ENCODE measurements at regions not wholly inside any gene's neighbourhood (a gene's known extent, or its start where the extent isn't known, plus 50 kb on each side); places are given as distances from the start of the nearest gene placed in this dataset.

DNA sequence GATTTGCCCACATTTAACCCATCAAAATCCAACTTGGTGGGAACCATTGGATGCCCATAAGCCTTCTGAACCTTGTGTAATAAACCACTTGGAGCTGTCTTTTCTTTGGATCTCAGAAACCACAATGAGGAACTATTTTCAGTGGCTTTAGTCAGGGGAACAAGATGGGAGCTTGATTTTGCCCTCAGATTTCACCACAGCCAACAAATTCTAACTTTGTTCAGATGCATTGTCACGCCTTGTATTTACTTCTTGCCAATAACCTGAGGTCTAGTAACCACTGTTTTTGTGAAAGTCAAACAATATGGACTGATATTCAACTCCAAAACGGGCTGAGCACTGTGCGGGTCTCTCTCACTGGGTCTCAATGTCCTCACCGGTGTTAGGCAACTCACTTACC is 508.2 kb downstream of the TNS1 start:
- no peak for DNase-seq (ENCODE audit: low read depth in 4 of 4, low spot score in 3 of 4)

DNA sequence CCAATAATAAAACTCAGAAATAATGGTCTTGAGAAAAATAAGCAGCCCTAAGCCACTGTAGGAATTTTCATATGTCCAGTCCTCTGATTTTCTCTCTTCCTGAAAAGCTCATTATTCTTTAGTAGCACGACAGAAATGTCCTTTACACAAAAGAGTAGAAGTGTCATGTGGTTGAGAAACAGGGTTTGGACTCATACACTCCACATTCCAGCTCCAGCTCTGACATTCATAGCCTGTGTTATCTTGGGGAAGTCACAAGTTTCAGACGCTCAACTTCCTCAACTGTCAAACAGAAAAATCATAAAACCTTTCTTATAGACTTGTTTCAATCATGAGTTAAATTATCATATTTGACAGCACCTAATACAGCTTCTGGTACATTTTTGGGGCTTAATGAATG is 511.5 kb downstream of the TNS1 start:
- DNase-seq (ENCODE audit: low read depth in 4 of 4, low spot score in 3 of 4): no peak

DNA sequence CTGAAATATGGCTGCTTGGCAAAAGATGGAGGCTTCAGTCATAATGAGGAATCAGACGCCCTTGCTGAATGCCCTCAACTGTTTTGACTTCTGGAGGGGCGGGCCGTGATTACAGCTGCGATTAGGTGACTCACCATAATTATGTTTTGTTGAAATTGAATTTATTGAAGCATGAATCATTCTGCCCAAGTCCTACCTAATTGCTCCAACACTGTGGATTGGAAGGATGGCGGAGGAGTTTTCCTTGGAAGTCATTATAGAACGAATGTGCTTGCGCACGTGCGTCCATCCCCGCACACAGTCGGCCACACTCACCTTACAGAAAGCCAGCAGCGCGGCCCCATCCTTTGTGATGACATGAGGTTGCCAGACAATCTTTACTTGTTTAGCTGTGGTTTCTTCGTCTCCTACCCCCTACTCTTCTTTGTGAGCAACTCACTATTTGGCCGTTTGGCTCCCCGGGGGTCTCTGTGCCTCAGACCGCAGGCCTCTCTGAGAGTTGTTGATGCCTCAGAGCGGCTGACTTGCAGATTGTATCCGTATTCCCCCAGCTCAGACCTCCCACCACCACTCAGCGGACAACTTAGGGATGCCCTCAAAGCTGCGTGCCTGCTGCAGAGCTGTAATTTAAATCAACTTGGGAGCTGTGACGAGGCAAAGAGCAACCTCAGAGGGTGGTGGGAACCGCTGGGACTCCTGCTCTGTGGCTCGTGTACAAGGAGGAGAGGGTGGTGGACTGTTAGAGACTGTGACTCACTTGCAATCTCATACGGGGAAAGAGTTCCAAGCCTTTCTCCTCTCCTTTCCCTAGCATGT is 513.4 kb downstream of the TNS1 start:
- DNase-seq (ENCODE audit: low read depth in 4 of 4, low spot score in 3 of 4): no peak

DNA sequence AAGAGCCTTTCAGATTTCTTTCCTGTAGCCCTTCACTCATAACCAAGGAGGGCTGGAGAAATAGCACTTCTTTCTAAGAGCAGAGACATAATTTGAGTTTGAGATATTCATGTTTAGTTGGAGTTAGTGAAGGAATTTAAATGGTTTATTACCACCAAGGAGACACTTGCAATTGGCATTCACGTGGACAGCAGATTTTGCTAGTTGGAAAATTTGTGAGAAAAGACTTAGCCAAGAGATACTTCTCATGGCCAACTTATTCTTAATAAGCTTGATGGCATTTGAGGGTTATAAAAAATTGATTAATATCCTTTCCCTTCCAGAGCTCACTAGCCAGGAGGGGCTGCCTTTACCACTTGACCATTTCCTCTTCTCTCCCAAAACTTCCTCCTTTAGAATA is 518.7 kb downstream of the TNS1 start:
- DNase-seq (ENCODE audit: low read depth in 4 of 4, low spot score in 3 of 4): no peak

DNA sequence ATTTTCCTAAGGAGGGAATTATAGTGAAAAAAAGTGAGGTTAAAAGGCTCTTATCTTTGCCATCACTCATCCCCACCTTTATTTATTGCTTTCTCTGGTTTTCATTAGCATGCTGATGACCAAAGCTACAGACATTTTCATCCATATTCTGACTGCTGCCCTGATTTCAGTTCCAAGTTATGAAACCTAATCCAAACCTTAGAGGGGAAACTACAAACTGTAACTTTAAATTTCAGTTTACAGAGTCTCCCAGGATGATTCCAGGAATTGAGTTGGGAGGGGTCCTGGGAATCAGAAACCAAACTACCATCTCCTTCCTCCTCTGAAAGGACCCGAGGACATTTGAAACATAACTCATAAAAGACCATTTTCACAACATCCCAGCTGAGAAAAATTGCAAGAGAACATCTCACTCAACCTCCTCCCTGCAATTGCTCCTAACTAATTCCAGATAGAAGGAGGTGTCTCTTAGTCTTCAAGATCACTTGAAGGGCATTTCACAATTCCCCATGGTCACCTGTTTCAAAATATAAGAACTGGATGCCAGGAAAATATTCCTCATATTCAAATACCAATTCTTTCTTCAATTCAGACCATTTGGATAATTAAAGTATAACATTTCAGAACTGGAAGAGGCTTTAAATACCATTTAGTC is 520.6 kb downstream of the TNS1 start:
- DNase-seq (ENCODE audit: low read depth in 4 of 4, low spot score in 3 of 4): no peak

DNA sequence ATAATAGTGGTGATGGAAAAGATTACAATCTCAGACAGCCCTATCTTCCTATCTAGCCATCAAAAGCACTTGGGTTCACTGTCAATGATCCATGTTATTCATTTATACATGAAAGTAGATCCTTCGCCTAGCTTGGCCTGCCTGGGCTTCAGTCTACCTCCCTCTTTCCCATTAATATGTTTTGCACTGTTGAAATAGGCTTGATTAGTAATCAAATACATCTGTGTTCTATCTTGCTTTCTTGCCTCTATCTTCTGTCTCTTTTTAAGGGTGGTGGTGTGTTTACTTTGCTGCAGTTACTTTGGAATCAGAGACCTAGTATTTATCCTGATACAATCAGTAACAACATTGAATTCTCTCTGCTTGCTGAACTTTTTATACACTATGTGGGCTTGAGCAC is 521.2 kb downstream of the TNS1 start:
- DNase-seq (ENCODE audit: low read depth in 4 of 4, low spot score in 3 of 4): no peak

DNA sequence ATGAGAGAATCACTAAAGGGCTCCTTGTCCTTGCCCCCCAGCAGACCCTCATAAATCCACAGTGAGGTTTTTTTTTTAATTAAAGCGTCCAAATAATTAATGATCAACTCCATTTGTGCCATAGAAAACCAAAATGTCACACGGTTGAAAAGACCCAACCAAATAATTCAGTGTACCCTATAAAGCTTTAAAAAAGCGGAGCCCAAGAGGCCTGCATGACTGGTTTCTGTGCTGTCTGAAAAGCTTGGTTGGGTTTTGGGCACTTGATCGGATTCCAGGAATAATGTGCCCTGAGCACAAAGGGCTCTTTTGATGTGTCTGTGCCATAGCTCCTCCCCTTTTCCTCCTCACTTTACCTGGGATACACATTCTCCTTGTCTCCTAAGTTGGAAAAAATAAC is 523.2 kb downstream of the TNS1 start:
- DNase-seq (ENCODE audit: low read depth in 4 of 4, low spot score in 3 of 4): no peak

DNA sequence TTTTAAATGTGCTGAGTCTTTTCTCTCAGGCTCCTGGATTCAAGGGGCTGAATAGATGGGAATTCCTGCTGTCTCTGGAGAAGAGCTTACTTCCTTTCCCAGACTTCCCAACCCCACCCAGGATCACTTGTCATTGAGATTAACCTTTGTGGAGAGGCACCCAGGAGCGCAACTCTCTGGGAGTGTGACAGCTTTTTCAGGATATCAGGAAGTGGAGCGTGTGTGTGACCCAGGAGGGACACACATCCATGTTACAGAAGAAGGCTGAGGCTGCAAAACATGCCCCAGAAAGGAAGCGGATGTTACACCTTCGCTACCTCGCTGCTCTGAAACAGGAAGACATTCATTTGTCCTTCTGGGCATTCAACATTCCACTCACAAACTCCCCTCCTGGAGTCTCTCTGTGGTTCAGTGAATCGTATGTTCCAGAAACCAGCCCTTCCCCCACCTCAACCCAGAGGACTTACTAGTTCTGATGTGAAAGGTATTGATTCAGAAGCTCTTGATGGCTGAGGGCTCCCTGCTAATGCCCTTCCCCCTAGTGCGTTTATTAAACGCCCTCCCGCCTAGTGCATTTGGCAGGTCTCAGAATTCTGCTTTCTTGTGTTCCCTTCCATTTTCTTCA is 523.9 kb downstream of the TNS1 start:
- DNase-seq (ENCODE audit: low read depth in 4 of 4, low spot score in 3 of 4): no peak

DNA sequence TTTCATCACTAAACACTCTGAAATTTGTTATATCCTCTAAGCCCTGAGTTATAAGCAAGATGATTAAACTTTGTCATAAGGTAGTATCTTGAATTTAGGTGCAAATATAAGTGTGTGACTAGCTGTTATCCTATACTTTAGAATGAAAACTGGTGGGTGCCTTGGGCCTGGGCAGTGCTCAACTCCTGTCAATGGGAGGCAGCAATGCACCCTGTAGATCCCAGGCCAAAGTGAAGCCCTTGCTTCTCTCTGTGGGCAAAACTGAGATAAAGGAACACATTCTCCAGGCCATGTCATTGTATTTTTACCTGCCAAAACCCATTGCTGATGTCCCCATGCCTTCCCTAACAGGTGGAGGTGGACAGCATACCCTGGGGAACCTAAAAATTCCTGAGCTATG is 525.2 kb downstream of the TNS1 start:
- no peak for DNase-seq (ENCODE audit: low read depth in 4 of 4, low spot score in 3 of 4)

DNA sequence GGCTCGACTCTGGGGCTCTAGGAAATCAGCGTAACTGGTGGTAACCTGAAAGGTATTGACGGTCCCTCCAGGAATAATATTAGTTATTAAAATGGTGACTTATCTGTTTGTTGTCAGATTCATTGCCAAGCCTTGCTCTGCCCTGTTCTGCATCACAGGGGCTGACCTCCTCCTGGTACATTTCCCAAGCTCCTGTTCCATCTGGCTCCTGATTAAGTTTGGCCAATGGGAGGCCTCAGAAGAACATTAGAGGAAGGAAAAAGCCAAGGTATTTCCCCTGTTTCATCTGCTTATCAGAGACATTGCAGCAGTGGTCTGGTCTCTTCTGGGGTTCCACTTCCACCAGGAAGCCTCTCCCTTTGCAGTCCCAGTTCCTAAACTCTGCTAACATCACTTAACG is 527.0 kb downstream of the TNS1 start:
- no peak for DNase-seq (ENCODE audit: low read depth in 4 of 4, low spot score in 3 of 4)

DNA sequence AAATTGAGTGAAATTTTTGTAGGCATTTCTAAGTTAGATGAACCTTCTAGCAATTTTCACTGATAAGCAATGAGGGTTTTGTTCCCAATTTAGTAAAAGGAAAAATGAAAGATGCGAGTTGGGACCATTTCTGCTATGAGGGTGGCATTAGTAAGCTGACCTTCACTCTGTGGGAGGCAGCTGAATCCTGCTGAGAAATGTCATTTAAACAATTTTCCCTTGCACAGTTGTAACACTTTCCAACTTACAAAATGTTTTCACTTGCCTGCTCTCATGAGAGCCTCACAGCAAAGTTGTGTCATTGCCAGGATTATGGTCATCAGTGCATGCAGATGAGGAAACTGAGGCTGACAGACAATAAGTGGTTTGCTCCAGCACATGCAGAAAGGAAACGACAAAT is 527.7 kb downstream of the TNS1 start:
- DNase-seq (ENCODE audit: low read depth in 4 of 4, low spot score in 3 of 4): no peak

DNA sequence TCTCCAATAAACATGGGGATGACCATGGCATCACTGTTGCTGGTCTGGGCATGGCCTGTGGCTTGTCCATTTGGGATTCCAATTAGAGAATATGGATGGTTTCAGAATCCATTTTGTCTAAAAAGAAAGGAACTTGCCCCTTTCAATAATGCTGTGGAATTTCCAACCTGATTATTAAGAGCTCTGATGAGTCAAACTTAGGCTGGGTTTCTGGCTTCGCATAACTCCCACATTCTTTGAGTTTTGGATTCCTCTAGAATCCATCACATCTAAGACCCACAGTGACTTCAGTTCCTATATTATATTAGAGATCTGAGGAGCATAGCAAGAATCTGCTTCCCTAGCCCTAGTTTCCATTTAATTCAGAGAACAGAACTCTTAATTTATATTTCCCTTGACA is 531.5 kb downstream of the TNS1 start:
- no peak for DNase-seq (ENCODE audit: low read depth in 4 of 4, low spot score in 3 of 4)

DNA sequence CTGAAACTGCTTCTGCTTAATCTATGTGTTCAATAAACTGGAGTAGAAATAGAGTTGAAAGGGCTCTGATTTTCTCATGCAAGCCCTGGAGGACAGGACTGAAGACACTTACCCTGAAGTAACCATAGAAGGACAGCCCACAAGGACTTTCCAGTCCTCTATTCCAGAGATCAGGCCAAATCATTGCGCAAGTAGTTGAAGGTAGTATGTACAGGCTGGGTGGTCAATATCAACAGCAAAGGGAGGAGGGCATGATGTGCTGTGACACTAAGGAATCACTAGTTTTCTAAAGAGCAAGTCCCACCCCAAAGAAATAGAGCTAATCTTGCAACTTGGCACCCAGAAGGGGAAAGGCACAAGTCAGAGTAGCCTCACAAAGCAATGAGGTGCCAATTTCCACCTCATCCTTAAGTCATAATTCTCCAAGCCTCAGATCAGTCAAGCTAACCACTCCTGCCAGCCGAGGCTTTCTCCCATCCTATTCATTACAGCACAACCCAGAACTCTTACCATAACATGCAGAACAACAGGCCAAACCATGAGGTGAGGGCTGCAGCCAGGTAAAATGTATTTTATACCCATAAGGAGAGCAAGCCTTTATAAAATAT is 533.5 kb downstream of the TNS1 start:
- no peak for DNase-seq (ENCODE audit: low read depth in 4 of 4, low spot score in 3 of 4)

DNA sequence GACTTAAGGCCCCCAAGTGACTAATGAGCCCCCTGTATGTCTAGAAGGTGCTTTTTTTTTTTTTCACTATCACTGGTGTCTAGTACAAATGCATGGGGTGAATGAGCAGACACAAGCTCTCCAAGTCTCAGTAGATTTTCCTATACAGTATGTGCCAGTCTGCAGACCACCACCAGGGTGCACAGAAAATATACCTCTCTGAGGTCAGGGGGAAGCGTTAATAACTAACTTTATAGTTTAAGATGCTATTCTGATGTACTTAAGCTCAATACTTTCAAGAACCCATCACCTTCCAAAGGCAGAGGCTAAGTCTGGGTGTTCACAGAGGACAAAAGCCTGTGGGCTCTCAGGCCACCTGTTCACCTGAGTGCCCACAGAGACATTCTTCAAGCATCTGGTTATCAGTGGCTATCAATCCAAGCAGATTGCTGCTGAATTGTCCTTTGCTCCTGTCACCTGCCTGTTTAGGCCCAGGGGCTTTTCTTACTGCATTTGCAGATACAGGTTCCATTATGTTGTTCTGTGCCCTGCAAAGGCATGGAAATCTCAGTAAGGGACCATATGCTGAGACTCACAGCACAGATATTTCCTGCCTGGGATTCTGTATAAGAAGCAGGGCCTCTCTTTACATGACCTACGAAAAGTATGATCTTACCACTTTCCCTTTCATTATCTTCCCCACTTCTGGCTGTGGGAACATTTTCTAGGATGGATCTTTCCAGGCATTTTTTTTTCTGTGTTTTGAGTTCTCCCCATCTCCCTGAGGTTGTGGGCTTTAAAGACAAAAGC is 534.6 kb downstream of the TNS1 start:
- no peak for DNase-seq (ENCODE audit: low read depth in 4 of 4, low spot score in 3 of 4)

DNA sequence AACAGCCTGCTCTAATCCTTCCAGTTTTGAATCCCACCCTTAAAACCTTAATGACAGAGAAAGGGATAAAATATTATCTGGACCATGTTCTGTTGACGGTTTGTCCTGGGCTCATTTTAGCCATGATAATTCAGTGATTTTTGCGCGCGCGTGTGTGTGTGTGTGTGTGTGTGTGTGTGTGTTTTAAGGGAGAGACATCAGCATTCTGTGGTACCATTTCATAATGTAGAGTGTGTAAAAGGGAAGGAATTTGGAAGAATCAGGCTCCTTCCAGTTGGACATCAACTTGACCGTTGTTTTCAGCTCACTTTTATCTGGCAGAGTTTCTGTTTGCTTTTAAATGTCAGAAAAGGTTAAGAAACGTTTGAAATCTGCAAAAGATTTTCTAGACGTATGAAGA is 535.5 kb downstream of the TNS1 start:
- DNase-seq (ENCODE audit: low read depth in 4 of 4, low spot score in 3 of 4): no peak

DNA sequence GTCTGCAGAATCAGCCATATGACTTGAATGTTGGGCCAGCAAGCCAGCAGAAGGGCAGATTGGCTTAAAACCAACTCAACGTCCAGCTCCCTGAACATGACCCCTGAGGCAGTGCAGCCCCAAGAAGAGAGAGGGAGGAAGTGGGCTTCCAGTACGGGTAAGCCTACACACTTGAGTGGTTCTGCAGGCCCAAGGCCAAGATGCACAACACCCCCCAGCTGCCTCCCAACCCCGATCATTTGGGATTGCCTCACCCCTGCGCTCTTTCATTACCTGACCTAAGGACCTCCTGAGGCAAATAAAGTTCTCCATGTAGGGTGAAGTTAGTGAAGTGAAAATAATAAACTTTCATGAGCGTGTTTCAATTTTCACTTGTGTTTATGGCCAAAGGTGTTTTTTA is 536.0 kb downstream of the TNS1 start:
- no peak for DNase-seq (ENCODE audit: low read depth in 4 of 4, low spot score in 3 of 4)

DNA sequence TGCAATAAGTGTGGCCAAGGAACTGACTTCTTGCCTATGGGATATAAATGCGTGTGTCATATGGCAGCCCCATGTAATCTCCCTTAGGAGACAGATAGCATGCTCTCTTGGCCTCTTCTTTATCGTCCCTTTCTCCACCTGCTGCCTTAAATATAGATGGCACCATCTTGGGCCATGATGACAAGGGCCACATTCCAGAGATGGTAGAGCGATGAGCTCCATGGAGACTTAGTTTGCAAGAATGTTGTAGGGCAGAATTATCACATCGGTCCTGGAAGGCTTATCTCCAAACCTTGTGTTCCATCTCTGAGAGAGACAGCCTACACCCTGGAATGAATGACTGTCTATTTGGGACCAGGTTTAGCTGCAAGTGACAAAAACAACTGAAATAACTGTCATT is 536.7 kb downstream of the TNS1 start:
- no peak for DNase-seq (ENCODE audit: low read depth in 4 of 4, low spot score in 3 of 4)

DNA sequence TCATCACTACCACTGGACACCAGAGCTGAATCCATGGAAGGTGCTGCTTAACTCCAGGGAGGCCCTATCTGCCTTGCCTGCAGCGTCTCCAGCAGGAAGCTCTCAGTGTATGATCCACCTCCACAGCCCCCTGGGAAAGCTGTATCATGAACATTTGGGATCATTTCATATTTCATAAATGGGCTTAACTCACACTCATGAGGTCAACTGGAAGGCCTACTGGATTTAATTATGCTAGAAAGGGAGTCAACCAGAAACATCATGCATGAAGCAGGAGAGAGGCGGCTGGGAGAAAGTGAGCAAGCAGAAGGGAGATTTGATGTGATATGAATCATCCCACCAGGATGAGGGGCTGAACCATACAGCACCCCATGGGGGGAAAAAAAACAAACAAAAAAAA is 537.7 kb downstream of the TNS1 start:
- DNase-seq (ENCODE audit: low read depth in 4 of 4, low spot score in 3 of 4): no peak

DNA sequence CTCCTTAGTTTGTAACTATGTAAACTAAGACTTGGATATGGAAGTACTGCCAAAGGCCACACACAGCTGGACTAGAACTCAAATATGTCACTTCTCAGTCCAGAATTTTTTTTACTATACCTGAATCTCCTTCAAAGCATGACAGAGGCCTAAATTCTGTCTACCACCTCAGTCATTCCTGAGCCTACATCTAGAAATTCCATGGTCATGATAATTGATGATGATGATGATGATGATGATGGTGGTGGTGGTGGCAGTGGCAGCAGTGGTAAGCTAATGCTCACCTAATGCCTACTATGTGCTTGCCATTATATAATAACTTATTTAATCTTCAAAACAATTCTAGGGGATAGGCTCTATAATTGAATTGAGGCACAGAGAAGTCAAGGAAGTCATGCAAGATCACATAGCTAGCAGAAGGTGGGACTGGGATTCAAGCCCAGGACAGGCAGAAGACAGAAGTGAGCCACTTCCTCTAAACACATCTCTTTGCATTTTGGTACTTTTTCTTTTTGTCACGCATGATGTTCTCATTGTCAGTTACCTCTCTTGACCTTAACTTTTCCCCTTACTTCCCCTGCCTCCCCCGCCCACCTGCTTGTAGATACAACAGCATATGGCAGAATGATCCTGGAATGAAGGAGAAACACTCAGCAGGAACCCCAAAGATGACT is 539.3 kb downstream of the TNS1 start:
- no peak for DNase-seq (ENCODE audit: low read depth in 4 of 4, low spot score in 3 of 4)

DNA sequence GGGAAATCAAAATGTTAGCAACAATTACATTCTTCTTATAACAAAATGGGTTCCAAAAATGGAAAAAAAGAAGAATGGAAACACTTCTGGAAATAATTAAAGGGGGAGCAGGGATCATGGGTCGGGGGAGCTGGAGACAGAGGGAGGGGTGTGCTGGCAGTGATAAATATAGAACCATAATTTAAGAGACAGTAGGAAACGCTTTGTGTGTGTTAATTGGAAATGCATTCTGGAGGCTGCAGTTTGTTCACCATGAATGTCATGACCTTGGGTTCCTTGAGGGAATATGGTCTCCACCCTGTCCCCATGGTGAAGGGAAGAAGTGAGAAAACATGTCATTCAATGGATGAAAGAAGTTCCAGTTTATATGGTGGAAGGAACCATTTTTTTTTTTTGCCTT is 540.7 kb downstream of the TNS1 start:
- no peak for DNase-seq (ENCODE audit: low read depth in 4 of 4, low spot score in 3 of 4)

Data from right renal pelvis (tissue), 4 donors.